ENCODE measurements at regions not wholly inside any gene's neighbourhood (a gene's known extent, or its start where the extent isn't known, plus 50 kb on each side); places are given as distances from the start of the nearest gene placed in this dataset.
A peak's percentile ranks its signal among the peaks of the same experiment; 100 is the strongest.

GRCh38 chr10:58967551-58968388 lies 208.7 kb upstream of the PHYHIPL start (continued):
- TF ChIP-seq GRHL2 (CRISPR knock-in tag; IDR thresholded peaks at IDR 0.05; ENCODE audit: insufficient replicate concordance, severe bottlenecking) (no peak), RORB (CRISPR knock-in tag; IDR thresholded peaks at IDR 0.05) (no peak)

GRCh38 chr10:58968389-58968755 lies 208.1 kb upstream of the PHYHIPL start:
- ChIA-PET POLR2A (no interaction called here), CTCF (interaction anchor here (0.5 to 2.5 kb wide), 4 partner anchors 9 to 205 kb away, joined by 3 to 14 read pairs (median 7); no protein-coding TSS in a partner anchor)
- no peak overlapping the region for H3K27ac Mint-ChIP-seq
- H3K36me3 Mint-ChIP-seq = no peaks in the 10 kb centered on the region
- no peak for ATAC-seq
- H3K27me3 Mint-ChIP-seq (ENCODE audit: low read depth) = peaks cover 67% of the 10 kb centered on the region
- H3K4me1 Mint-ChIP-seq = peaks cover 57% of the 10 kb centered on the region
- no peaks in the 10 kb centered on the region for H3K9me3 Mint-ChIP-seq
- peak overlapping the region; percentile 64 for H3K4me3 Mint-ChIP-seq
- TF ChIP-seq ZNF512 (CRISPR knock-in tag; IDR thresholded peaks at IDR 0.05; ENCODE audit: borderline replicate concordance) (no peak), JUN (CRISPR knock-in tag; IDR thresholded peaks at IDR 0.05) (no peak), ZMAT4 (CRISPR knock-in tag; IDR thresholded peaks at IDR 0.05) (no peak), EMX1 (CRISPR knock-in tag; IDR thresholded peaks at IDR 0.05) (no peak), RELA (CRISPR knock-in tag; IDR thresholded peaks at IDR 0.05; ENCODE audit: borderline replicate concordance) (no peak), ZNF232 (CRISPR knock-in tag; IDR thresholded peaks at IDR 0.05) (no peak), ATF1 (CRISPR knock-in tag; IDR thresholded peaks at IDR 0.05) (no peak), ATF2 (CRISPR knock-in tag; IDR thresholded peaks at IDR 0.05; ENCODE audit: borderline replicate concordance, low read depth) (no peak), MLX (CRISPR knock-in tag; IDR thresholded peaks at IDR 0.05) (no peak), TEAD4 (CRISPR knock-in tag; IDR thresholded peaks at IDR 0.05) (no peak), ZNF138 (CRISPR knock-in tag; conservative IDR thresholded peaks at IDR 0.05) (no peak)
- DNase-seq (ENCODE audit: low spot score) = no peak

GRCh38 chr10:58969576-58969975 lies 206.9 kb upstream of the PHYHIPL start:
- Mint-ChIP-seq H3K4me1 (peaks cover 48% of the 10 kb centered on the region), H3K27ac (no peak overlapping the region), H3K36me3 (no peaks in the 10 kb centered on the region), H3K4me3 (no peak overlapping the region), H3K27me3 (ENCODE audit: low read depth) (peaks cover 55% of the 10 kb centered on the region), H3K9me3 (no peaks in the 10 kb centered on the region)
- no peak for TF ChIP-seq AFF4 (CRISPR knock-in tag; IDR thresholded peaks at IDR 0.05; ENCODE audit: borderline replicate concordance)
- TF ChIP-seq SOX15 (CRISPR knock-in tag; IDR thresholded peaks at IDR 0.05) = no peak
- TF ChIP-seq MLX (CRISPR knock-in tag; IDR thresholded peaks at IDR 0.05) = no peak
- no peak for TF ChIP-seq ATF3 (CRISPR knock-in tag; conservative IDR thresholded peaks at IDR 0.05)
- TF ChIP-seq ZNF121 (CRISPR knock-in tag; IDR thresholded peaks at IDR 0.05) = no peak
- DNase-seq (ENCODE audit: low spot score) (no peak), ATAC-seq (no peak)
- ChIA-PET POLR2A (no interaction called here), CTCF (interaction anchor here (2.5 kb wide), 1 partner anchor 17 kb away, joined by 14 read pairs; no protein-coding TSS in a partner anchor)
